ENCODE measurements at regions not wholly inside any gene's neighbourhood (a gene's known extent, or its start where the extent isn't known, plus 50 kb on each side); places are given as distances from the start of the nearest gene placed in this dataset.

DNA sequence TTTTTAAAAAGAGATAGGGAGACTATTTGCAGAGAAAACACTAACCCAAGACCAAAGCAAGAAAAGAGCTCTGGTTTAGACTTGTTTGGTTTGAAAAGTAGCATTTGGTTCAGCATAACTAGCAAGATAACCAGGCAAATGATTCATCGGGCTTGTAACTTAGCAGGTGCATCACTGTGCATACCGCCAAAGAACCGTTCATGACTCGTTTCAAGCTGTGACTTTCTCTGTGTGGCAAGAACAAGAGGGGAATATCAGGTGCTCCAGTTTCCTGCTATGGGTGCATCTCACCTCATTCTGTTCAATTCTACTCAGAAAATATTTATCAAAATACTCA is 244.9 kb downstream of the ETAA1 start:
- TF ChIP-seq, protein P1, sequence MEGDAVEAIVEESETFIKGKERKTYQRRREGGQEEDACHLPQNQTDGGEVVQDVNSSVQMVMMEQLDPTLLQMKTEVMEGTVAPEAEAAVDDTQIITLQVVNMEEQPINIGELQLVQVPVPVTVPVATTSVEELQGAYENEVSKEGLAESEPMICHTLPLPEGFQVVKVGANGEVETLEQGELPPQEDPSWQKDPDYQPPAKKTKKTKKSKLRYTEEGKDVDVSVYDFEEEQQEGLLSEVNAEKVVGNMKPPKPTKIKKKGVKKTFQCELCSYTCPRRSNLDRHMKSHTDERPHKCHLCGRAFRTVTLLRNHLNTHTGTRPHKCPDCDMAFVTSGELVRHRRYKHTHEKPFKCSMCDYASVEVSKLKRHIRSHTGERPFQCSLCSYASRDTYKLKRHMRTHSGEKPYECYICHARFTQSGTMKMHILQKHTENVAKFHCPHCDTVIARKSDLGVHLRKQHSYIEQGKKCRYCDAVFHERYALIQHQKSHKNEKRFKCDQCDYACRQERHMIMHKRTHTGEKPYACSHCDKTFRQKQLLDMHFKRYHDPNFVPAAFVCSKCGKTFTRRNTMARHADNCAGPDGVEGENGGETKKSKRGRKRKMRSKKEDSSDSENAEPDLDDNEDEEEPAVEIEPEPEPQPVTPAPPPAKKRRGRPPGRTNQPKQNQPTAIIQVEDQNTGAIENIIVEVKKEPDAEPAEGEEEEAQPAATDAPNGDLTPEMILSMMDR (conservative IDR thresholded peaks at IDR 0.05; ENCODE audit: low read length), result no peak

DNA sequence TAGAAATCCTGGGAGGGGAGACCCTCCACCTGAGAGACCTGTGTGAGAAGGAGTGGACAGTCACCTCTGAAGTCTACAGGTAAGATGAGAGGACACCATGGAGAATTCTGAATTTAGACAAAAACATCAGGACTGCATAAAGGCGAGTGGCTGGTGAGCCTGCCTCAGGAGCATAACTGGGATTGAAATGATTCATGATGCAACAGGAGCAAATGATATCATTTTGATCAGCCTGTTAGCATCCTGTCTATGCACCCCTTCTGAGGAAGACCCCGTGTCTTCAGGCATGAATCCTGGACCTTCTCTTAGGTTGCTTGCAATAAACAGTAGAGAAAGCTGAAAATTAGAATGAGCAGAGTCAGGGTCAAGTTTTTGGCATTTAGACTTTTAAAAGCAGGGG is 245.8 kb downstream of the ETAA1 start:
- no peak overlapping the region for H3K4me3 ChIP-seq (ENCODE audit: low read length)
- TF ChIP-seq, protein P1 (conservative IDR thresholded peaks at IDR 0.05; ENCODE audit: low read length), result no peak
- no peak for DNase-seq (ENCODE audit: low read depth)

More for the DNA sequence above, 244.9 kb downstream of the ETAA1 start:
- DNase-seq (ENCODE audit: low read depth), result no peak
- H3K4me3 ChIP-seq (ENCODE audit: low read length), result no peak overlapping the region

DNA sequence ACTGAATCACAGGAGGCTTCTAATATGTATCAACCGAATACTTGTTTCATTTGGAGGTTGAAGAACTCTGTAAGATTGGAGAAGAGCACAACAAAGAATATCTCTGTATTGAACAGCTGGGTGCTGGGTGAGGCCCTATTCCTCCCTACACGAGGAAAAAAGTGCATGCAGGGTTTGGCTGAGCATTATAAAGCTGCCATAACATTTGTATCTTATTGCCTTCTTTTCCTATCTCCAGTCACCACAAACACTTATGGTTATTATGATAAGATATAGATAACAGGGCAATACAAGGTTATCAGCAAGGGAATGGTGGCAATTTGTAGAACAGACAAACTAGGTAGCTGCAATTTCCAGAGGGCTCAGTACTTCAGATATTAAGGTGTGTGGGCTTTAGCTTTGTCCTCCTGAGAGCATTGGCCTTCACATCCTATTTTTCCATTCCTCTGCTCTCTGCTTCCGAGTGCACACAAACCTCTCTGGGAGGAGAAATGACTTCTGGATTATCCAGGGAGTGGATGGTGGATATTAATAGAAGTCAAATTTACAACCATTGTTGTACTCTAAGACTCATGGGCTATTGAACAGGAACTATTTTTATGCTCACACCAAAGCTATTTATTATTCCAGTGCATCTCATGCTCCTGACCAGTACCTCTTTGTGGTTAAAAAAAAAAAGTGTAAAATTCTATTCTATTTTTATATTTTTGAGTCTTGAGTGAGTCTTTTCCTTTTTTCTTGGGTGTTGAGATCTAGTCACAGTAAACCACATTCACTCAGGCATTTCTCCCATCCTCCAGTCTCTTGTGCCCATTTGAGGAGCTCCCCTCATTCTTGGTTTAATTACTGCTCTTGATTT is 248.4 kb downstream of the ETAA1 start:
- DNase-seq (ENCODE audit: low read depth), result peak; percentile 33
- H3K4me3 ChIP-seq (ENCODE audit: low read length), result no peak overlapping the region
- TF ChIP-seq, protein P1 (conservative IDR thresholded peaks at IDR 0.05; ENCODE audit: low read length), result no peak

DNA sequence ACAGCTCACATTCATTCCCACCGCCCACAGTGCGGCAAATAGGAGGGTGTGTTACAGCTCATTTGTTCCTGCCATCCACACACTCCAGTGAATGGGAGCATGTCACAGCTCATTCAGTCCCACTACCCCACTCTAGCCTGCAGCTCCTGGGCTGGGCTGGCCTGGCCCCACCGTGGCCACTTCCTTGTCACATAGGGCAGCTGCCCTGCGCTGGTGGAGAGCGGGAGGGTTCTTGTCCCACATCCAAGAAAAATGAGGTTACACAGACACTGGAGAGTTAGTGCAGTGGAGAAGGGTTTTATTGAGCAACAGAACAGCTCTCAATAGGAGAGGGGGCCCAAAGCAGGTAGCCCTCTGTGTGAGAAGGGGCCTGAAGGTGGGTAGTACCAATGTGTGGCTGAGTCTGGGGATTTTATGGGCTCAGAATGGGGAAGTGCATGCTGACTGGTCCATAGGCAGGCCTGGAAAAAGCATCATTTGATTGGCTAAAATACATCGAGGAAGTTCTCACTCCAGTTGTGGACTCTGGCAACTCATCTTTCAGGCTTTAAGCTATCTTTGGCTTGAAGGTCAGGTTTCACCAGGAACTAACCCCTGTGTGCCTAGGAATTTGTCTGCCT is 249.7 kb downstream of the ETAA1 start:
- DNase-seq (ENCODE audit: low read depth), result no peak
- TF ChIP-seq, protein P1 (conservative IDR thresholded peaks at IDR 0.05; ENCODE audit: low read length), result no peak
- H3K4me3 ChIP-seq (ENCODE audit: low read length), result no peak overlapping the region

DNA sequence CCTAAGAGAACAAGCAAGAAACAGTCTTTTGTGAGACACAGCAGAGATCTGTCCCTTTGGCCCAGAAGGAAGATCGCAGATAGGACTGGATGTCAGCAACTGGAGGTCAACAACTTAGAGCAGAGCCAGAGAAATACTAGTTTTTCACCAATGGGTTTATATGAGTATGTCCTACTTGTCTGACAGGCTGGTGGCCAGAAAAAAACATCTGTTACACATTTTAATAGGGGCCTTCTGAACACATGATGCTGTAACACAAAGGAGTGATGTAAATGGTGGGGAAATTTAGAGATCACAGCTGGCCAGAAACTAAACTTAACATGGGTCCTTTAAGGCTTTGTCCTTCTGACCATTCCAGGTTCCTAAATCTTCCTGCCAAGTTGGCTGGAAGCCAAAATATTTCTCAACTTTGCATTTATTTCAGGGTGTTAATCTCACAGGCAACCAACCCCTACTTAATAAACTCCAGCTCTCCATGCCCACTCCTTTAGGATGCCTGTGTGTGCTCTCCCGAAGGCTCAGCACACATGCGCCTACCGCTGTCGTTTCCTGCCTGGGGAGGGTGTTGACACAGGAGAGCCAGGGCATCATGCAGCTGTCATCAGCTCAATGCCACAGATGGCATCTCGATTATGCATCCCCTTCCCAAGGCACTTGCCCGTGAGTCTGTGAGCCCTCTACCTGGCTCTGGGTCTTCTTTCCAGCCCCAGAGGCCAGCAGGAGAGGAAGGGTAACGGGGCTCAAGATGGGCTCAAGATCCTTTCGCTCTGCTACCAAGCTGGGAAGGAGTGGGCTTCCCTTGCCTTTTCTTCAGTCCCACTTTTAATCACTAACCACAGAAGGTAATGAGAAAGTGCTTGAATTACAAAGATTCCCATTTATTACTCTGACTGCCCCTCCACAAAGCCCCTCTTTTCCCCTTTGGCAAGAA is 252.5 kb downstream of the ETAA1 start:
- peak; percentile 93 for DNase-seq (ENCODE audit: low read depth)

DNA sequence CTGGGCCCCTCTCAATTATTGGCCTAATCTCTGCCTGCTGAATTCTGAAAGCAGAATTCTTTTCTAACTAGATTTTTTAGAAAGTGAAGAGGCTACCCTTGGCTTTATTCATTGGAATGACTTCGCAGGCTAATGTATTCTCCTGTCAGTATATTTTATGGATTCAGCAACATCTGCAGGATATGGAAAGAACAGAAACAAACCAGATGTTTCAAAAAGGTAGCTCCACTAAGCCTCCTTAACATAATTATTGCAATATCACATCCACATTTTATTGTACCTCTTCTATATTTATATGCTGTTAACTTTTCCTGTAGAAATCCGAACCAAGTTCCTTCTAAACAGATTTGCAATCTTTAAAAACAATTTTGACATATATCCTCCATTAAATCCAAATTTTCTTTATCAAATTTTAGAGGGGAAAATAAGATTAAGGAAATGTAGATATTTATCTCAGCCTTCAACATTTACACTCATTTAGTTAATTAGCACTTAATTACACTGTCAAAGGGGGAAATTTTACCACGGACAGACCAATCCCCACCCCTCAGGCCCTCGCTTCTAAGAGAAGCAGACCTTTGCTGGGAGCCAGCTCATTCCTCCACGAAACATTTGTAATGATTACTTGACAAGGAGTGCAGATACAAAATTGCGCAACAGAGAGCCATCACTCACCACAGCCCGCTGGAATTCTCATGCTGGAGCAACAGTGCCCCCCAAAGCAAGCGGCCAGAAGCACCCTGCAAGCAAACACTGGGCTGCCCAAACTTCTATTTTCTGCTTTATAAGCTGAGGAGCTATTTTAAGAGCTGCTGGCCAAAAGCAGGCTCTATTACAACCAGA is 253.4 kb downstream of the ETAA1 start:
- TF ChIP-seq, protein P1 (conservative IDR thresholded peaks at IDR 0.05; ENCODE audit: low read length), result peak; percentile 95
- H3K4me3 ChIP-seq (ENCODE audit: low read length), result no peak overlapping the region
- peak; percentile 95 for DNase-seq (ENCODE audit: low read depth)

More for the DNA sequence above, 252.5 kb downstream of the ETAA1 start:
- TF ChIP-seq, protein P1 (conservative IDR thresholded peaks at IDR 0.05; ENCODE audit: low read length), result no peak
- no peak overlapping the region for H3K4me3 ChIP-seq (ENCODE audit: low read length)
